ENCODE measurements at regions not wholly inside any gene's neighbourhood (a gene's known extent, or its start where the extent isn't known, plus 50 kb on each side); places are given as distances from the start of the nearest gene placed in this dataset.

- DNase-seq (ENCODE audit: low read depth in 4 of 4, low spot score in 3 of 4) = no peak
Observed at GRCh38 chr4:138672393-138672976, 343.1 kb upstream of the NOCT start.

- no peak for DNase-seq (ENCODE audit: low read depth in 4 of 4, low spot score in 3 of 4)
Observed at GRCh38 chr4:138671606-138672084, 343.9 kb upstream of the NOCT start.

GRCh38 chr4:138671106-138671505, 344.5 kb upstream of the NOCT start:
- DNase-seq (ENCODE audit: low read depth in 4 of 4, low spot score in 3 of 4) = no peak

- DNase-seq (ENCODE audit: low read depth in 4 of 4, low spot score in 3 of 4) = no peak
Observed at GRCh38 chr4:138670681-138671080, 344.9 kb upstream of the NOCT start.

GRCh38 chr4:138669479-138670315, 345.9 kb upstream of the NOCT start:
- DNase-seq (ENCODE audit: low read depth in 4 of 4, low spot score in 3 of 4) = no peak

- no peak for DNase-seq (ENCODE audit: low read depth in 4 of 4, low spot score in 3 of 4)
Observed at GRCh38 chr4:138668309-138668708, 347.3 kb upstream of the NOCT start.

GRCh38 chr4:138666366-138666765, 349.2 kb upstream of the NOCT start:
- no peak for DNase-seq (ENCODE audit: low read depth in 4 of 4, low spot score in 3 of 4)

GRCh38 chr4:138665851-138666250, 349.7 kb upstream of the NOCT start:
- no peak for DNase-seq (ENCODE audit: low read depth in 4 of 4, low spot score in 3 of 4)

GRCh38 chr4:138663883-138664282, 351.7 kb upstream of the NOCT start:
- DNase-seq (ENCODE audit: low read depth in 4 of 4, low spot score in 3 of 4) = no peak

- DNase-seq (ENCODE audit: low read depth in 4 of 4, low spot score in 3 of 4) = no peak
Observed at GRCh38 chr4:138659812-138660316, 355.7 kb upstream of the NOCT start.

GRCh38 chr4:138659037-138659811, 356.4 kb upstream of the NOCT start:
- DNase-seq (ENCODE audit: low read depth in 4 of 4, low spot score in 3 of 4) = no peak

- DNase-seq (ENCODE audit: low read depth in 4 of 4, low spot score in 3 of 4) = no peak
Observed at GRCh38 chr4:138658518-138658917, 357.1 kb upstream of the NOCT start.

- no peak for DNase-seq (ENCODE audit: low read depth in 4 of 4, low spot score in 3 of 4)
Observed at GRCh38 chr4:138656990-138657389, 358.6 kb upstream of the NOCT start.

- DNase-seq (ENCODE audit: low read depth in 4 of 4, low spot score in 3 of 4) = peak in 1 of 4 donors; percentile 29
Observed at GRCh38 chr4:138655985-138656384, 359.6 kb upstream of the NOCT start.

- DNase-seq (ENCODE audit: low read depth in 4 of 4, low spot score in 3 of 4) = no peak
Observed at GRCh38 chr4:138655286-138655685, 360.3 kb upstream of the NOCT start.

- no peak for DNase-seq (ENCODE audit: low read depth in 4 of 4, low spot score in 3 of 4)
Observed at GRCh38 chr4:138650929-138651448, 364.6 kb upstream of the NOCT start.

- no peak for DNase-seq (ENCODE audit: low read depth in 4 of 4, low spot score in 3 of 4)
Observed at GRCh38 chr4:138650495-138650894, 365.1 kb upstream of the NOCT start.

GRCh38 chr4:138647433-138647832, 368.1 kb upstream of the NOCT start:
- DNase-seq (ENCODE audit: low read depth in 4 of 4, low spot score in 3 of 4) = no peak

- no peak for DNase-seq (ENCODE audit: low read depth in 4 of 4, low spot score in 3 of 4)
Observed at GRCh38 chr4:138646383-138646782, 369.2 kb upstream of the NOCT start.

GRCh38 chr4:138645289-138645688, 370.3 kb upstream of the NOCT start:
- DNase-seq (ENCODE audit: low read depth in 4 of 4, low spot score in 3 of 4) = no peak

GRCh38 chr4:138644322-138644721, 371.3 kb upstream of the NOCT start:
- DNase-seq (ENCODE audit: low read depth in 4 of 4, low spot score in 3 of 4) = no peak
